Vagina (tissue), 2 donors: ENCODE measurements at regions not wholly inside any gene's neighbourhood (a gene's known extent, or its start where the extent isn't known, plus 50 kb on each side); places are given as distances from the start of the nearest gene placed in this dataset.

ENCODE experiments used
- CTCF ChIP-seq, 3 experiments: fragments of 450-650 bp in 2 of 3; fragments of 200-600 bp in 1 of 3; sonication (generic) in 1 of 3; IDR thresholded peaks; one replicate each; pipeline ENCODE4 v1.5.1; 2017 to 2019; ENCODE audit warnings: antibody characterized with exemption in 3 of 3, mild to moderate bottlenecking in 2 of 3, moderate library complexity in 2 of 3
- POLR2A ChIP-seq, 2 donors: fragments of 450-650 bp; IDR thresholded peaks; one replicate each; pipeline ENCODE4 v1.6.1; 2017; ENCODE audit warnings: antibody characterized with exemption in 2 of 2, mild to moderate bottlenecking in 2 of 2, moderate library complexity in 2 of 2
- POLR2AphosphoS5 ChIP-seq, 2 donors: sonication (generic); formaldehyde crosslinking; IDR thresholded peaks; one replicate each; pipeline ENCODE4 v1.9.0; 2017; ENCODE audit warnings: antibody characterized with exemption in 2 of 2, mild to moderate bottlenecking in 2 of 2, low read depth in 1 of 2; ENCODE audit not compliant: insufficient read depth in 1 of 2

GRCh38 chr5:12658871-12659446 is 754.7 kb upstream of the CTNND2 start:
- no peak for TF ChIP-seq CTCF (IDR thresholded peaks at IDR 0.05)
- TF ChIP-seq POLR2A (IDR thresholded peaks at IDR 0.05) = no peak
- TF ChIP-seq POLR2AphosphoS5 (IDR thresholded peaks at IDR 0.05; ENCODE audit: insufficient read depth in 1 of 2, low read depth in 1 of 2) = no peak
